Esophagus muscularis mucosa (tissue), 4 donors: ENCODE measurements at regions not wholly inside any gene's neighbourhood (a gene's known extent, or its start where the extent isn't known, plus 50 kb on each side); places are given as distances from the start of the nearest gene placed in this dataset.

ENCODE experiments used
- DNase-seq: peaks from one replicate; pipeline ENCODE4 v3.0.0-alpha.2; 2017; ENCODE audit errors: extremely low spot score
- H3K27ac ChIP-seq, 4 donors: fragments of 200-600 bp; sonication (generic); replicated peaks in 1 of 4; 1 replicate in 3 of 4; 2 replicates in 1 of 4; pipeline ENCODE4 v1.5.1; 2016 to 2019; ENCODE audit warnings: mild to moderate bottlenecking in 1 of 4
- H3K27me3 ChIP-seq, 4 donors: fragments of 200-600 bp; sonication (generic); one replicate each; pipeline versions ENCODE4 v1.5.1 to v1.6.0; 2016 to 2019
- H3K36me3 ChIP-seq, 4 donors: fragments of 200-600 bp; sonication (generic); one replicate each; pipeline ENCODE4 v1.5.1; 2016 to 2019
- H3K4me1 ChIP-seq, 4 donors: fragments of 200-600 bp; sonication (generic); one replicate each; pipeline ENCODE4 v1.5.1; 2016 to 2019
- H3K4me3 ChIP-seq, 4 donors: fragments of 200-600 bp; sonication (generic); 1 replicate in 2 of 4; 2 replicates in 2 of 4; pipeline ENCODE4 v1.5.1; 2016 to 2019; ENCODE audit warnings: mild to moderate bottlenecking in 4 of 4, moderate library complexity in 1 of 4
- H3K9me3 ChIP-seq, 4 donors: fragments of 200-600 bp; sonication (generic); 1 replicate in 3 of 4; 2 replicates in 1 of 4; pipeline ENCODE4 v1.5.1; 2016 to 2019
- CTCF ChIP-seq, 3 experiments: fragments of 200-600 bp in 2 of 3; fragments of 450-650 bp in 1 of 3; sonication (generic) in 2 of 3; IDR thresholded peaks; one replicate each; pipeline ENCODE4 v1.5.1; 2017 to 2019; ENCODE audit warnings: antibody characterized with exemption in 3 of 3, mild to moderate bottlenecking in 2 of 3, moderate library complexity in 1 of 3
- EP300 ChIP-seq: sonication (generic); formaldehyde crosslinking; IDR thresholded peaks from one replicate; pipeline ENCODE4 v1.6.1; 2017; ENCODE audit warnings: antibody characterized with exemption
- POLR2A ChIP-seq: fragments of 450-650 bp; IDR thresholded peaks from one replicate; pipeline ENCODE4 v1.6.1; 2017; ENCODE audit warnings: antibody characterized with exemption, moderate library complexity, mild to moderate bottlenecking, low read depth
- POLR2AphosphoS5 ChIP-seq, 2 donors: sonication (generic); formaldehyde crosslinking; IDR thresholded peaks; one replicate each; pipeline ENCODE4 v1.6.1; 2017; ENCODE audit warnings: antibody characterized with exemption in 2 of 2
- WGBS: methylation state at CpG from one replicate; pipeline ENCODE4 v1.1.5; 2018; 5-methylcytosine and 5-hydroxymethylcytosine counted together
- intact Hi-C: fragments of 100-400 bp; cut with DNase I; formaldehyde crosslinking; loops from one replicate; pipeline ENCODE4 v1.15.1; 2023

- TF ChIP-seq POLR2AphosphoS5 (IDR thresholded peaks at IDR 0.05): no peak
- TF ChIP-seq CTCF (IDR thresholded peaks at IDR 0.05): no peak
- TF ChIP-seq EP300: no peak
- no peak for TF ChIP-seq POLR2A
- Histone ChIP-seq H3K9me3 (no peaks in the 10 kb centered on the region), H3K4me1 (no peaks in the 10 kb centered on the region), H3K27me3 (peaks cover 0 to 5% (median 0%) of the 10 kb centered on the region in 4 donors), H3K27ac (no peak overlapping the region), H3K4me3 (no peak overlapping the region), H3K36me3 (no peaks in the 10 kb centered on the region)
- intact Hi-C loops: no loop called here
- DNase-seq: no peak
- WGBS: 70% methylated on average over 9 of the region's 9 CpGs
These were observed 443.9 kb downstream of the FGF9 start for GRCh38 chr13:22114630-22115311.

GRCh38 chr13:22118158-22118557 is 447.3 kb downstream of the FGF9 start:
- TF ChIP-seq CTCF (IDR thresholded peaks at IDR 0.05): no peak
- no peak for TF ChIP-seq EP300
- no peak for TF ChIP-seq POLR2AphosphoS5 (IDR thresholded peaks at IDR 0.05)
- TF ChIP-seq POLR2A: no peak
- intact Hi-C loops: no loop called here
- Histone ChIP-seq H3K4me3 (no peak overlapping the region), H3K27me3 (no peaks in the 10 kb centered on the region), H3K4me1 (no peaks in the 10 kb centered on the region), H3K9me3 (no peaks in the 10 kb centered on the region), H3K27ac (no peak overlapping the region), H3K36me3 (no peaks in the 10 kb centered on the region)
- no peak for DNase-seq
- 76% methylated on average over 3 of the region's 3 CpGs for WGBS

- Histone ChIP-seq H3K27me3 (no peaks in the 10 kb centered on the region), H3K27ac (no peak overlapping the region), H3K36me3 (no peaks in the 10 kb centered on the region), H3K9me3 (no peaks in the 10 kb centered on the region), H3K4me3 (no peak overlapping the region), H3K4me1 (no peaks in the 10 kb centered on the region)
- intact Hi-C loops: no loop called here
- no peak for DNase-seq
- TF ChIP-seq EP300: no peak
- no peak for TF ChIP-seq CTCF (IDR thresholded peaks at IDR 0.05)
- TF ChIP-seq POLR2AphosphoS5 (IDR thresholded peaks at IDR 0.05): no peak
- TF ChIP-seq POLR2A: no peak
- WGBS: 86% methylated on average over 6 of the region's 7 CpGs
These were observed 449.8 kb downstream of the FGF9 start for GRCh38 chr13:22120646-22121045.

GRCh38 chr13:22121146-22121739 is 450.4 kb downstream of the FGF9 start:
- WGBS: 49% methylated on average over 10 of the region's 10 CpGs
- no peak for TF ChIP-seq POLR2AphosphoS5 (IDR thresholded peaks at IDR 0.05)
- TF ChIP-seq CTCF (IDR thresholded peaks at IDR 0.05): no peak
- no peak for TF ChIP-seq POLR2A
- TF ChIP-seq EP300: no peak
- Histone ChIP-seq H3K4me3 (no peak overlapping the region), H3K4me1 (no peaks in the 10 kb centered on the region), H3K27me3 (no peaks in the 10 kb centered on the region), H3K9me3 (no peaks in the 10 kb centered on the region), H3K27ac (no peak overlapping the region), H3K36me3 (no peaks in the 10 kb centered on the region)
- intact Hi-C loops: no loop called here
- DNase-seq: no peak
